KBM-7 (cell line): ENCODE measurements at regions not wholly inside any gene's neighbourhood (a gene's known extent, or its start where the extent isn't known, plus 50 kb on each side); places are given as distances from the start of the nearest gene placed in this dataset.
"Not testable (repeated sequence)": the region's sequence is repeated elsewhere in the genome, so short reads cannot be mapped to it uniquely, and the experiment has no call there.

Experiments
- DNase-seq: peaks from one replicate; pipeline ENCODE4 v3.0.0-alpha.2; 2015
- in situ Hi-C: fragments of 300-500 bp; cut with MboI; formaldehyde crosslinking; loops from 2 replicates; pipeline ENCODE4 v1.14.3; 2020; ENCODE audit warnings: low sequenced_read_pairs, low pct_unique_long_range_greater_than_20kb, mixed read lengths

GRCh38 chr17:53646835-53647234 is 175.9 kb upstream of the KIF2B start:
- DNase-seq: no peak
- in situ Hi-C loops: no loop called here

- in situ Hi-C loops: no loop called here
These were observed 181.9 kb upstream of the KIF2B start for GRCh38 chr17:53640808-53641207.

GRCh38 chr17:53635444-53635843 is 187.3 kb upstream of the KIF2B start:
- no peak for DNase-seq
- in situ Hi-C loops: no loop called here

More at GRCh38 chr17:53640808-53641207, 181.9 kb upstream of the KIF2B start:
- no peak for DNase-seq

- in situ Hi-C loops: no loop called here
- no peak for DNase-seq
These were observed 188.9 kb upstream of the KIF2B start for GRCh38 chr17:53633856-53634255.

- in situ Hi-C loops: no loop called here
- DNase-seq: no peak
These were observed 191.2 kb upstream of the KIF2B start for GRCh38 chr17:53631486-53631885.

GRCh38 chr17:53630638-53631037 is 192.1 kb upstream of the KIF2B start:
- in situ Hi-C loops: no loop called here
- DNase-seq: no peak

- in situ Hi-C loops: no loop called here
- DNase-seq: no peak
These were observed 192.6 kb upstream of the KIF2B start for GRCh38 chr17:53630115-53630514.

GRCh38 chr17:53629188-53629587 is 193.5 kb upstream of the KIF2B start:
- in situ Hi-C loops: no loop called here
- no peak for DNase-seq

- in situ Hi-C loops: no loop called here
- no peak for DNase-seq
These were observed 194.7 kb upstream of the KIF2B start for GRCh38 chr17:53628011-53628410.

GRCh38 chr17:53627511-53627910 is 195.2 kb upstream of the KIF2B start:
- DNase-seq: no peak
- in situ Hi-C loops: no loop called here

GRCh38 chr17:53626286-53626685 is 196.4 kb upstream of the KIF2B start:
- no peak for DNase-seq
- in situ Hi-C loops: no loop called here

GRCh38 chr17:53619025-53619424 is 203.7 kb upstream of the KIF2B start:
- DNase-seq: no peak
- in situ Hi-C loops: no loop called here

- in situ Hi-C loops, DNase-seq: not testable (repeated sequence)
These were observed 214.5 kb upstream of the KIF2B start for GRCh38 chr17:53608208-53608607.

- in situ Hi-C loops: no loop called here
- no peak for DNase-seq
These were observed 215.3 kb upstream of the KIF2B start for GRCh38 chr17:53607475-53607874.

- no peak for DNase-seq
- in situ Hi-C loops: no loop called here
These were observed 234.4 kb upstream of the KIF2B start for GRCh38 chr17:53588317-53588716.

- in situ Hi-C loops: no loop called here
- no peak for DNase-seq
These were observed 248.7 kb upstream of the KIF2B start for GRCh38 chr17:53574038-53574437.

GRCh38 chr17:53571342-53571741 is 251.4 kb upstream of the KIF2B start:
- in situ Hi-C loops: no loop called here
- no peak for DNase-seq

GRCh38 chr17:53570731-53571130 is 252.0 kb upstream of the KIF2B start:
- in situ Hi-C loops: no loop called here
- DNase-seq: no peak

- DNase-seq: no peak
- in situ Hi-C loops: no loop called here
These were observed 261.8 kb upstream of the KIF2B start for GRCh38 chr17:53560953-53561352.

GRCh38 chr17:53548252-53548651 is 274.5 kb upstream of the KIF2B start:
- in situ Hi-C loops: no loop called here
- DNase-seq: no peak

- in situ Hi-C loops: no loop called here
- DNase-seq: no peak
These were observed 279.3 kb upstream of the KIF2B start for GRCh38 chr17:53543472-53543871.

GRCh38 chr17:53538129-53538617 is 284.6 kb upstream of the KIF2B start:
- DNase-seq: no peak
- in situ Hi-C loops: no loop called here
